ENCODE measurements at regions not wholly inside any gene's neighbourhood (a gene's known extent, or its start where the extent isn't known, plus 50 kb on each side); places are given as distances from the start of the nearest gene placed in this dataset.

- no peak for DNase-seq (ENCODE audit: extremely low spot score)
- POLR2A ChIA-PET, result no interaction called here
- CTCF ChIA-PET, result no interaction called here
- TF ChIP-seq HDGF (IDR thresholded peaks at IDR 0.05; ENCODE audit: borderline replicate concordance) (no peak), LEF1 (IDR thresholded peaks at IDR 0.05; ENCODE audit: borderline replicate concordance) (no peak), FOXA1 (IDR thresholded peaks at IDR 0.05) (no peak), FOXK2 (IDR thresholded peaks at IDR 0.05) (no peak)
Observed at GRCh38 chr3:20236603-20237002, 50.6 kb upstream of the SGO1 start.

Data from HEK293T (cell line).